OCI-LY7 (cell line): ENCODE measurements at regions not wholly inside any gene's neighbourhood (a gene's known extent, or its start where the extent isn't known, plus 50 kb on each side); places are given as distances from the start of the nearest gene placed in this dataset.

Experiments used
- BruUV-seq: library from RNA; stranded (reverse); fragments of 400-500 nt; replicated peaks from 2 replicates; lab custom pipeline; 2021; lab: Mats Ljungman, UMichigan
- CTCF ChIA-PET: fragments of 300-600 bp; sonication (Branson Sonifier 250); formaldehyde crosslinking; loops from one replicate; lab custom pipeline; 2022; ENCODE audit warnings: antibody characterized with exemption; ENCODE audit not compliant: unreplicated experiment; lab: Charles Lee
- POLR2A ChIA-PET: fragments of 300-600 bp; sonication (Branson Sonifier 250); formaldehyde crosslinking; loops from one replicate; lab custom pipeline; 2022; ENCODE audit warnings: antibody characterized with exemption; lab: Charles Lee
- DNase-seq: peaks from one replicate; pipeline ENCODE4 v3.0.0-alpha.2; 2015; ENCODE audit warnings: low spot score
- H2AFZ ChIP-seq: fragments of 200-600 bp; sonication (generic), shearing (Covaris generic); 2 replicates; pipeline ENCODE4 v1.6.1; 2014; ENCODE audit warnings: mild to moderate bottlenecking, antibody characterized with exemption, low read length, moderate library complexity
- H3K27ac ChIP-seq: fragments of 200-600 bp; sonication (generic); 2 replicates; pipeline ENCODE4 v1.5.1; 2014; ENCODE audit warnings: mixed run types, low read depth, mild to moderate bottlenecking, moderate library complexity, low read length, inconsistent platforms; ENCODE audit not compliant: poor library complexity, severe bottlenecking
- H3K36me3 ChIP-seq: fragments of 200-600 bp; sonication (generic); 2 replicates; pipeline ENCODE4 v1.6.1; 2014; ENCODE audit warnings: mild to moderate bottlenecking, antibody characterized with exemption, low read length, moderate library complexity, mixed read lengths; ENCODE audit not compliant: insufficient read depth
- H3K4me1 ChIP-seq: fragments of 200-600 bp; sonication (generic); 2 replicates; pipeline ENCODE4 v1.5.1; 2014; ENCODE audit warnings: mild to moderate bottlenecking, low read length; ENCODE audit not compliant: insufficient read depth, poor library complexity, severe bottlenecking
- H3K4me2 ChIP-seq: fragments of 200-600 bp; sonication (generic); 2 replicates; pipeline ENCODE4 v1.6.1; 2014; ENCODE audit warnings: mild to moderate bottlenecking, low read length
- H3K4me3 ChIP-seq: fragments of 200-600 bp; sonication (generic); 2 replicates; pipeline ENCODE4 v1.5.1; 2014; ENCODE audit warnings: mild to moderate bottlenecking, low read depth, low read length; ENCODE audit not compliant: poor library complexity, severe bottlenecking
- H3K79me2 ChIP-seq: fragments of 200-600 bp; sonication (generic); 2 replicates; pipeline ENCODE4 v1.6.1; 2016; ENCODE audit warnings: low read depth, mild to moderate bottlenecking, low read length, moderate library complexity, mixed read lengths; ENCODE audit not compliant: insufficient read depth
- H3K9me2 ChIP-seq: fragments of 200-600 bp; sonication (generic); 2 replicates; pipeline ENCODE4 v1.6.1; 2016; ENCODE audit warnings: mild to moderate bottlenecking, low read length, mixed read lengths; ENCODE audit not compliant: insufficient read depth
- H3K9me3 ChIP-seq: fragments of 200-600 bp; sonication (generic); 2 replicates; pipeline ENCODE4 v1.6.1; 2014; ENCODE audit warnings: mild to moderate bottlenecking, mixed run types, low read length, mixed read lengths
- H4K20me1 ChIP-seq: fragments of 200-600 bp; sonication (generic); 2 replicates; pipeline ENCODE4 v1.6.1; 2014; ENCODE audit warnings: mild to moderate bottlenecking, antibody characterized with exemption, low read length, moderate library complexity, mixed read lengths; ENCODE audit not compliant: insufficient read depth
- CTCF ChIP-seq: fragments of 200-600 bp; sonication (generic); conservative IDR thresholded peaks from 2 replicates; pipeline ENCODE4 v1.5.1; 2014; ENCODE audit warnings: mild to moderate bottlenecking, antibody characterized with exemption, low read length, moderate library complexity, mixed read lengths
- EZH2phosphoT487 ChIP-seq: fragments of 200-600 bp; sonication (generic); IDR thresholded peaks from 2 replicates; pipeline ENCODE4 v1.6.1; 2018; ENCODE audit warnings: low read depth, borderline replicate concordance, mild to moderate bottlenecking, mixed run types, antibody characterized with exemption, low read length, moderate library complexity, mixed read lengths
- intact Hi-C: fragments of 100-400 bp; cut with micrococcal nuclease; formaldehyde crosslinking; loops from one replicate; pipeline ENCODE4 v1.10.0; 2022; ENCODE audit not compliant: unreplicated experiment

GRCh38 chr1:116254776-116255175 lies 118.3 kb upstream of the ATP1A1 start:
- CTCF ChIA-PET, result no interaction called here
- H3K36me3 ChIP-seq, result no peaks in the 10 kb centered on the region
- no peak for DNase-seq
- no peak overlapping the region for H2AFZ ChIP-seq
- POLR2A ChIA-PET, result interaction anchor here (0.7 to 2.5 kb wide), 4 partner anchors 14 to 30 kb away, joined by 3 to 7 read pairs (median 4); no protein-coding TSS in a partner anchor
- H3K9me3 ChIP-seq, result peaks cover 8% of the 10 kb centered on the region; the same call in 1 of the 2 replicates
- peaks cover 74% of the 10 kb centered on the region for H3K4me1 ChIP-seq
- no peaks in the 10 kb centered on the region for H4K20me1 ChIP-seq
- H3K9me2 ChIP-seq, result no peaks in the 10 kb centered on the region
- H3K79me2 ChIP-seq, result no peaks in the 10 kb centered on the region
- no peak for TF ChIP-seq EZH2phosphoT487
- no peak for TF ChIP-seq CTCF
- peak overlapping the region; percentile 67 for H3K4me2 ChIP-seq
- intact Hi-C loops, result no loop called here
- H3K27ac ChIP-seq, result no peak overlapping the region
- H3K4me3 ChIP-seq, result no peak overlapping the region
- BruUV-seq, result no TSS peak

- TF ChIP-seq CTCF, result no peak
- no peak for TF ChIP-seq EZH2phosphoT487
- BruUV-seq, result no TSS peak
- Histone ChIP-seq H3K4me2 (peak overlapping the region; percentile 67), H3K36me3 (no peaks in the 10 kb centered on the region), H3K4me1 (peaks cover 83% of the 10 kb centered on the region), H4K20me1 (no peaks in the 10 kb centered on the region), H3K9me3 (peaks cover 8% of the 10 kb centered on the region; the same call in 1 of the 2 replicates), H3K9me2 (no peaks in the 10 kb centered on the region), H3K27ac (peak overlapping the region; percentile 93), H3K4me3 (no peak overlapping the region), H3K79me2 (no peaks in the 10 kb centered on the region), H2AFZ (no peak overlapping the region; the same call in 1 of the 2 replicates)
- peak; percentile 58 for DNase-seq
- intact Hi-C loops, result loop anchor here (2.0 kb wide), 1 partner anchor 29 kb away; no protein-coding TSS in a partner anchor
- CTCF ChIA-PET, result interaction anchor here (0.5 to 0.6 kb wide), 2 partner anchors 29 to 81 kb away, joined by 3 to 5 read pairs; no protein-coding TSS in a partner anchor
- POLR2A ChIA-PET, result interaction anchor here (0.6 to 2.5 kb wide), 12 partner anchors 12 to 161 kb away, joined by 3 to 11 read pairs (median 4); no protein-coding TSS in a partner anchor
Observed at GRCh38 chr1:116255486-116256285, 117.4 kb upstream of the ATP1A1 start.
